Liver (tissue), 8 donors: ENCODE measurements at regions not wholly inside any gene's neighbourhood (a gene's known extent, or its start where the extent isn't known, plus 50 kb on each side); places are given as distances from the start of the nearest gene placed in this dataset.

Source experiments
- DNase-seq: peaks from one replicate; pipeline ENCODE4 v3.0.0-alpha.2; 2017; ENCODE audit warnings: low spot score
- H3K27ac ChIP-seq, 2 donors: one replicate each; pipeline ENCODE4 v1.7.0; 2013; ENCODE audit warnings: inconsistent platforms in 2 of 2, low read length in 2 of 2, control low read depth in 1 of 2, low read depth in 1 of 2, mild to moderate bottlenecking in 1 of 2
- H3K27me3 ChIP-seq, 4 donors: one replicate each; pipeline versions ENCODE4 v1.6.1 to v1.7.0; 2013; ENCODE audit warnings: low read length in 3 of 4, inconsistent platforms in 1 of 4, mild to moderate bottlenecking in 1 of 4, moderate library complexity in 1 of 4; ENCODE audit not compliant: control insufficient read depth in 4 of 4, insufficient read depth in 4 of 4
- H3K36me3 ChIP-seq, 4 donors: one replicate each; pipeline versions ENCODE4 v1.6.1 to v1.7.0; 2013; ENCODE audit warnings: low read length in 3 of 4, mild to moderate bottlenecking in 3 of 4, low read depth in 1 of 4, moderate library complexity in 1 of 4; ENCODE audit not compliant: control insufficient read depth in 4 of 4, insufficient read depth in 3 of 4
- H3K4me1 ChIP-seq, 4 donors: one replicate each; pipeline versions ENCODE4 v1.6.1 to v1.7.0; 2013; ENCODE audit warnings: low read length in 3 of 4, mild to moderate bottlenecking in 3 of 4, moderate library complexity in 1 of 4; ENCODE audit not compliant: control insufficient read depth in 4 of 4, insufficient read depth in 4 of 4
- H3K4me3 ChIP-seq, 3 donors: one replicate each; pipeline versions ENCODE4 v1.6.1 to v1.7.0; 2013; ENCODE audit warnings: low read length in 3 of 3, control low read depth in 1 of 3, low read depth in 1 of 3, mild to moderate bottlenecking in 1 of 3
- H3K9ac ChIP-seq, 2 donors: one replicate each; pipeline ENCODE4 v1.7.0; 2013; ENCODE audit warnings: low read length in 2 of 2, mild to moderate bottlenecking in 2 of 2, moderate library complexity in 2 of 2, control low read depth in 1 of 2, low read depth in 1 of 2
- H3K9me3 ChIP-seq, 4 donors: one replicate each; pipeline versions ENCODE4 v1.6.1 to v1.7.0; 2013; ENCODE audit warnings: low read length in 3 of 4; ENCODE audit not compliant: control insufficient read depth in 4 of 4
- EGR1 ChIP-seq, 2 donors: IDR thresholded peaks; 2 replicates each; pipeline ENCODE4 v1.6.1; 2016 to 2018; ENCODE audit warnings: antibody characterized with exemption in 2 of 2, low read depth in 2 of 2
- FOXA1 ChIP-seq: IDR thresholded peaks from 2 replicates; pipeline ENCODE4 v1.6.1; 2016; ENCODE audit warnings: antibody characterized with exemption
- FOXA2 ChIP-seq: IDR thresholded peaks from 2 replicates; pipeline ENCODE4 v1.6.1; 2016; ENCODE audit warnings: antibody characterized with exemption
- GABPA ChIP-seq, 2 donors: IDR thresholded peaks in 1 of 2; conservative IDR thresholded peaks in 1 of 2; 2 replicates each; pipeline ENCODE4 v1.6.1; 2016; ENCODE audit warnings: antibody characterized with exemption in 2 of 2, mild to moderate bottlenecking in 1 of 2, moderate library complexity in 1 of 2
- HNF4A ChIP-seq, 2 donors: conservative IDR thresholded peaks; 2 replicates each; pipeline ENCODE4 v1.6.1; 2016; ENCODE audit warnings: antibody characterized with exemption in 2 of 2, mild to moderate bottlenecking in 2 of 2
- HNF4G ChIP-seq: IDR thresholded peaks from 2 replicates; pipeline ENCODE4 v1.6.1; 2016; ENCODE audit warnings: antibody characterized with exemption
- JUND ChIP-seq, 2 donors: IDR thresholded peaks; 2 replicates each; pipeline ENCODE4 v1.6.1; 2016; ENCODE audit warnings: antibody characterized with exemption in 2 of 2
- NR2F2 ChIP-seq: IDR thresholded peaks from 2 replicates; pipeline ENCODE4 v1.6.1; 2016; ENCODE audit warnings: antibody characterized with exemption
- RAD21 ChIP-seq, 2 donors: IDR thresholded peaks; 2 replicates each; pipeline ENCODE4 v1.6.1; 2016; ENCODE audit warnings: antibody characterized with exemption in 2 of 2, mild to moderate bottlenecking in 2 of 2
- RXRA ChIP-seq, 2 donors: IDR thresholded peaks; 2 replicates each; pipeline ENCODE4 v1.6.1; 2017 to 2018; ENCODE audit warnings: antibody characterized with exemption in 2 of 2, mild to moderate bottlenecking in 1 of 2
- SP1 ChIP-seq: IDR thresholded peaks from 2 replicates; pipeline ENCODE4 v1.6.1; 2018; ENCODE audit warnings: antibody characterized with exemption, mild to moderate bottlenecking
- TAF1 ChIP-seq: conservative IDR thresholded peaks from 2 replicates; pipeline ENCODE4 v1.6.1; 2016; ENCODE audit warnings: antibody characterized with exemption, mild to moderate bottlenecking
- YY1 ChIP-seq: IDR thresholded peaks from 2 replicates; pipeline ENCODE4 v1.6.1; 2016; ENCODE audit warnings: antibody characterized with exemption, mild to moderate bottlenecking
- WGBS: extraction: QIAGEN DNeasy Blood & Tissue Kit; methylation state at CpG from one replicate; pipeline ENCODE4 v1.1.7; 2013; 5-methylcytosine and 5-hydroxymethylcytosine counted together
- TF ChIP-seq, protein P1 (sequence below): IDR thresholded peaks from 2 replicates; pipeline ENCODE4 v1.6.1; 2016; ENCODE audit warnings: antibody characterized with exemption
- TF ChIP-seq, protein P2 (sequence below): IDR thresholded peaks from 2 replicates; pipeline ENCODE4 v1.6.1; 2016; ENCODE audit warnings: antibody characterized with exemption
- TF ChIP-seq, protein P3 (sequence below): IDR thresholded peaks from 2 replicates; pipeline ENCODE4 v1.6.1; 2016; ENCODE audit warnings: antibody characterized with exemption
- TF ChIP-seq, protein P4 (sequence below): fragments of 150-350 bp; IDR thresholded peaks from 2 replicates; pipeline ENCODE4 v1.5.1; 2017; ENCODE audit warnings: improper control_type of control experiment, low read depth, low read length; ENCODE audit not compliant: missing input control
- TF ChIP-seq, protein P5 (sequence below): IDR thresholded peaks from 2 replicates; pipeline ENCODE4 v1.6.1; 2016; ENCODE audit warnings: antibody characterized with exemption, mild to moderate bottlenecking
- donor health status: healthy.
- donor health status: healthy.
- donor health status: healthy.
- donor health status: healthy.
- donor health status: healthy.

DNA sequence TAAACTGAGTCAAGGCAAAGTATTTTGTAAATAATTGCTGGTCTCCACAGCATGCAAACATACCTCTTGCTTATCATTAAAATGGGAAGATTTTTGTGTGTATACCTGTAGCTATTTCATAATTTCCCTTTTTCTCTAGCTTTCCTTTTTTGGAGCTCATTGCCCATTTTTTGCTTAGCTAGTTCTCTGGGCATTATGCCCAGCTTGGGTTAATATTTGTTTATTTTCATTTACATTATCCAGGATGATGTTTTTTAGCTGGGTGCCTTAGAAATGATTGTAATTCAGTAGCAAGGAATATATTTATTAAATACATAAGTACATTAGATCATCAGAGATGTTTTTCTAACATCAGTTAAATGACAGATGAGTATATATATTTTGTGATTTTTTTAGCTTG lies 1271.7 kb upstream of the GBE1 start:
- no peaks in the 10 kb centered on the region for H3K36me3 ChIP-seq
- H3K27me3 ChIP-seq = no peaks in the 10 kb centered on the region
- H3K27ac ChIP-seq = no peak overlapping the region
- H3K9me3 ChIP-seq = no peaks in the 10 kb centered on the region
- no peak overlapping the region for H3K9ac ChIP-seq
- DNase-seq = no peak
- peaks cover 0 to 4% (median 0%) of the 10 kb centered on the region in 4 donors for H3K4me1 ChIP-seq
- TF ChIP-seq, protein P1, sequence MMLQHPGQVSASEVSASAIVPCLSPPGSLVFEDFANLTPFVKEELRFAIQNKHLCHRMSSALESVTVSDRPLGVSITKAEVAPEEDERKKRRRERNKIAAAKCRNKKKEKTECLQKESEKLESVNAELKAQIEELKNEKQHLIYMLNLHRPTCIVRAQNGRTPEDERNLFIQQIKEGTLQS = no peak
- no peak for TF ChIP-seq SP1
- no peak for TF ChIP-seq NR2F2
- TF ChIP-seq RAD21 (IDR thresholded peaks at IDR 0.05) = no peak
- no peak for TF ChIP-seq EGR1 (IDR thresholded peaks at IDR 0.05; ENCODE audit: low read depth in 2 of 2)
- no peak for TF ChIP-seq YY1
- H3K4me3 ChIP-seq = no peak overlapping the region

DNA sequence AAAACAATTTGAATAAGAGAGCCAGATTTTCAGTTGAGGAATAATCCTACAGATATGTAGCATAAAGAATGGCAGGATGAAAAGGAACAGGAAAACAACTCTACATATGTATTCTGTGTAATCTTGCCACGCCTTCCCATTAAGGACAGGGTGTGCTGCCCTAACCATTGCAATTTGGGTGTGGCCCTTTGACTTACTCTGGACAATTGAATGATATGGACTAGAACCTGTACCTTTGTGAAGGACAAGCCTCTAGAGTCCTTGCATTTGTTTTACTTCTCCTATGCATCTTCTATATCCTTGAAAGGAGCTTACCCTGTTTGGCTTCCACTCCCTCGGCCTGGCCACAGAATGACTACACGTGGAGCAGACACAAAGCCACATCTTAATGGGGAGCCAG lies 1261.6 kb upstream of the GBE1 start:
- Histone ChIP-seq H3K9ac (no peak overlapping the region), H3K9me3 (no peaks in the 10 kb centered on the region), H3K36me3 (no peaks in the 10 kb centered on the region), H3K4me3 (no peak overlapping the region), H3K27me3 (no peaks in the 10 kb centered on the region), H3K27ac (no peak overlapping the region), H3K4me1 (no peaks in the 10 kb centered on the region)
- WGBS = 81% methylated on average over 3 of the region's 3 CpGs
- TF ChIP-seq YY1 (no peak), GABPA (IDR thresholded peaks at IDR 0.05 in 1 of 2, conservative IDR thresholded peaks at IDR 0.05 in 1 of 2) (no peak), HNF4A (conservative IDR thresholded peaks at IDR 0.05) (no peak), NR2F2 (no peak), RAD21 (IDR thresholded peaks at IDR 0.05) (no peak), FOXA1 (no peak), SP1 (no peak), TAF1 (no peak), HNF4G (no peak), JUND (IDR thresholded peaks at IDR 0.05) (no peak), EGR1 (IDR thresholded peaks at IDR 0.05; ENCODE audit: low read depth in 2 of 2) (no peak), RXRA (IDR thresholded peaks at IDR 0.05) (no peak), FOXA2 (no peak)
- TF ChIP-seq, protein P2, sequence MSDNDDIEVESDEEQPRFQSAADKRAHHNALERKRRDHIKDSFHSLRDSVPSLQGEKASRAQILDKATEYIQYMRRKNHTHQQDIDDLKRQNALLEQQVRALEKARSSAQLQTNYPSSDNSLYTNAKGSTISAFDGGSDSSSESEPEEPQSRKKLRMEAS = no peak
- TF ChIP-seq, protein P3, sequence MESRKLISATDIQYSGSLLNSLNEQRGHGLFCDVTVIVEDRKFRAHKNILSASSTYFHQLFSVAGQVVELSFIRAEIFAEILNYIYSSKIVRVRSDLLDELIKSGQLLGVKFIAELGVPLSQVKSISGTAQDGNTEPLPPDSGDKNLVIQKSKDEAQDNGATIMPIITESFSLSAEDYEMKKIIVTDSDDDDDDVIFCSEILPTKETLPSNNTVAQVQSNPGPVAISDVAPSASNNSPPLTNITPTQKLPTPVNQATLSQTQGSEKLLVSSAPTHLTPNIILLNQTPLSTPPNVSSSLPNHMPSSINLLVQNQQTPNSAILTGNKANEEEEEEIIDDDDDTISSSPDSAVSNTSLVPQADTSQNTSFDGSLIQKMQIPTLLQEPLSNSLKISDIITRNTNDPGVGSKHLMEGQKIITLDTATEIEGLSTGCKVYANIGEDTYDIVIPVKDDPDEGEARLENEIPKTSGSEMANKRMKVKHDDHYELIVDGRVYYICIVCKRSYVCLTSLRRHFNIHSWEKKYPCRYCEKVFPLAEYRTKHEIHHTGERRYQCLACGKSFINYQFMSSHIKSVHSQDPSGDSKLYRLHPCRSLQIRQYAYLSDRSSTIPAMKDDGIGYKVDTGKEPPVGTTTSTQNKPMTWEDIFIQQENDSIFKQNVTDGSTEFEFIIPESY = no peak
- TF ChIP-seq, protein P4, sequence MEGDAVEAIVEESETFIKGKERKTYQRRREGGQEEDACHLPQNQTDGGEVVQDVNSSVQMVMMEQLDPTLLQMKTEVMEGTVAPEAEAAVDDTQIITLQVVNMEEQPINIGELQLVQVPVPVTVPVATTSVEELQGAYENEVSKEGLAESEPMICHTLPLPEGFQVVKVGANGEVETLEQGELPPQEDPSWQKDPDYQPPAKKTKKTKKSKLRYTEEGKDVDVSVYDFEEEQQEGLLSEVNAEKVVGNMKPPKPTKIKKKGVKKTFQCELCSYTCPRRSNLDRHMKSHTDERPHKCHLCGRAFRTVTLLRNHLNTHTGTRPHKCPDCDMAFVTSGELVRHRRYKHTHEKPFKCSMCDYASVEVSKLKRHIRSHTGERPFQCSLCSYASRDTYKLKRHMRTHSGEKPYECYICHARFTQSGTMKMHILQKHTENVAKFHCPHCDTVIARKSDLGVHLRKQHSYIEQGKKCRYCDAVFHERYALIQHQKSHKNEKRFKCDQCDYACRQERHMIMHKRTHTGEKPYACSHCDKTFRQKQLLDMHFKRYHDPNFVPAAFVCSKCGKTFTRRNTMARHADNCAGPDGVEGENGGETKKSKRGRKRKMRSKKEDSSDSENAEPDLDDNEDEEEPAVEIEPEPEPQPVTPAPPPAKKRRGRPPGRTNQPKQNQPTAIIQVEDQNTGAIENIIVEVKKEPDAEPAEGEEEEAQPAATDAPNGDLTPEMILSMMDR = no peak
- TF ChIP-seq, protein P5, sequence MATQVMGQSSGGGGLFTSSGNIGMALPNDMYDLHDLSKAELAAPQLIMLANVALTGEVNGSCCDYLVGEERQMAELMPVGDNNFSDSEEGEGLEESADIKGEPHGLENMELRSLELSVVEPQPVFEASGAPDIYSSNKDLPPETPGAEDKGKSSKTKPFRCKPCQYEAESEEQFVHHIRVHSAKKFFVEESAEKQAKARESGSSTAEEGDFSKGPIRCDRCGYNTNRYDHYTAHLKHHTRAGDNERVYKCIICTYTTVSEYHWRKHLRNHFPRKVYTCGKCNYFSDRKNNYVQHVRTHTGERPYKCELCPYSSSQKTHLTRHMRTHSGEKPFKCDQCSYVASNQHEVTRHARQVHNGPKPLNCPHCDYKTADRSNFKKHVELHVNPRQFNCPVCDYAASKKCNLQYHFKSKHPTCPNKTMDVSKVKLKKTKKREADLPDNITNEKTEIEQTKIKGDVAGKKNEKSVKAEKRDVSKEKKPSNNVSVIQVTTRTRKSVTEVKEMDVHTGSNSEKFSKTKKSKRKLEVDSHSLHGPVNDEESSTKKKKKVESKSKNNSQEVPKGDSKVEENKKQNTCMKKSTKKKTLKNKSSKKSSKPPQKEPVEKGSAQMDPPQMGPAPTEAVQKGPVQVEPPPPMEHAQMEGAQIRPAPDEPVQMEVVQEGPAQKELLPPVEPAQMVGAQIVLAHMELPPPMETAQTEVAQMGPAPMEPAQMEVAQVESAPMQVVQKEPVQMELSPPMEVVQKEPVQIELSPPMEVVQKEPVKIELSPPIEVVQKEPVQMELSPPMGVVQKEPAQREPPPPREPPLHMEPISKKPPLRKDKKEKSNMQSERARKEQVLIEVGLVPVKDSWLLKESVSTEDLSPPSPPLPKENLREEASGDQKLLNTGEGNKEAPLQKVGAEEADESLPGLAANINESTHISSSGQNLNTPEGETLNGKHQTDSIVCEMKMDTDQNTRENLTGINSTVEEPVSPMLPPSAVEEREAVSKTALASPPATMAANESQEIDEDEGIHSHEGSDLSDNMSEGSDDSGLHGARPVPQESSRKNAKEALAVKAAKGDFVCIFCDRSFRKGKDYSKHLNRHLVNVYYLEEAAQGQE = no peak
- TF ChIP-seq, protein P1 = no peak
- no peak for DNase-seq
